Erythroblast (primary cell): ENCODE measurements at regions not wholly inside any gene's neighbourhood (a gene's known extent, or its start where the extent isn't known, plus 50 kb on each side); places are given as distances from the start of the nearest gene placed in this dataset.
"Not testable (repeated sequence)": the region's sequence is repeated elsewhere in the genome, so short reads cannot be mapped to it uniquely, and the experiment has no call there.

ENCODE experiments used
- DNase-seq, 2 experiments: peaks; one replicate each; lab custom pipeline; 2025; lab: John Stamatoyannopoulos, UW
- GATA1 ChIP-seq: IDR thresholded peaks from 2 replicates; pipeline ENCODE4 v1.6.1; 2011; ENCODE audit warnings: low read depth, mild to moderate bottlenecking, control low read depth, low read length, moderate library complexity
- POLR2A ChIP-seq: IDR thresholded peaks from 2 replicates; pipeline ENCODE4 v1.6.1; 2011; ENCODE audit warnings: mild to moderate bottlenecking, low read length

DNA sequence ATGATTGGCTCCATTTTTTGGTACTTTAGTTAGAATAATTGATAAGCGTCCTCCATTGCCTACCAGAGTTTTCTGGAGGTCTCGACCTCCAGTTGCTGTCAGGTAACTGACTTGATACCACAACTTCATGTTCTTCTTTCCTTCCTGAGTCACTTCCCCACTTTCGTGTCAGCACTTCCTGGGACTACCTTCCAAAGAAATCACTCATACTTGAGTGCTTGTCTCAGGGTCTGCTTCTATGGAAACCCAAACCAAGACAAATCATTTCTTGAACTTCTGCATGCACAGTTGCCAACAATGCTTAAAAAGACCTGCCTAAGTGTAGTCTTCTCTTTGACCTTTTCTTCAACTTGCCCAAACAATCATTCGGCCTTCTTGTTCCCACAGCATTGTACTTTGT lies 210.3 kb upstream of the ETAA1 start:
- DNase-seq = no peak
- no peak for TF ChIP-seq GATA1
- no peak for TF ChIP-seq POLR2A

DNA sequence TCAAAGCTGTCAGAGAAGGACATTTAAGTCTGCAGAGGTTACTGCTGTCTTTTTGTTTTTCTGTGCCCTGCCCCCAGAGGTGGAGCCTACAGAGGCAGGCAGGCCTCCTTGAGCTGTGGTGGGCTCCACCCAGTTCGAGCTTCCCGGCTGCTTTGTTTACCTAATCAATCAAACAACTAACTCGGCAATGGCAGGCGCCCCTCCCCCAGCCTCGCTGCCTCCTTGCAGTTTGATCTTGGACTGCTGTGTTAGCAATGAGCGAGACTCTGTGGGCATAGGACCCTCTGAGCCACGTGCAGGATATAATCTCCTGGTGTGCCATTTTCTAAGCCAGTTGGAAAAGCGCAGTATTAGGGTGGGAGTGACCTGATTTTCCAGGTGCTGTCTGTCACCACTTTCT lies 201.8 kb upstream of the ETAA1 start:
- DNase-seq = not testable (repeated sequence)

DNA sequence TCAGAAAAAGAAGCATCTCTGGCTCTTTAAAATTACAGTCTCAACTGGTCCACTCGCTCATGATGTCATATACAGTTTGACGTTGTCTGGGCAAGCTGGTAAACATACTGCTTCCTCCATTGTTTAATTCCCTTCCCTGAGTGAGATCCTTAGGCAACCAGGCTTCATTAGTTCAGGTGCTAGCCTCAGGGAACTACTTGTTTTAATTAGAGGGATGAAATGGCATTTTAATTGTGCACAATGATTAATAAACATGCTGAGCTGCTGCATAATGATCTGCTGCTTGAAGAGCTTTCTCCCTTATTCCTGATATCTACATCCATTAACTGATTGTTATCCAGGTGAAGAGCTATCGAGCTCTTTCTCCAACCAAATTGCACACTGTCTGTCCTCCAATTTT lies 195.6 kb upstream of the ETAA1 start:
- no peak for DNase-seq
- TF ChIP-seq POLR2A = no peak
- no peak for TF ChIP-seq GATA1

DNA sequence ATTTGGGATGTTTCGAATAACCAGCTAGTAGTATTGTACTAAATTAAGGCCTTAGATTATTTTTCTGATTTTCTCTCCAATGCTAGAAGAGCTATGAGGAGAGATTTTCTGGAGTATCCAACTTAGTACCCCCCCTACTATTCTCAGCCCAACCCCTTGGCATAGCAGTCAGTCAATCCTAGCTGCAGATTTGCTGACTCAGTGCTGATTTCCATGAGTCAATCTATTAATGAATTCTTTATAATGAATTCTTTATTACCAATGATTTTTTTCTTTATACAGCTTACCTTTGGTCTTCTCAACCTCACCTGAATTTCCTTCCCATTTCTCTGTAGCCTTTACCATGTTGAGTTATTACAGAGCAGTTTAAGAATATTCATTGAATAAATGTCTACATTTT lies 192.8 kb upstream of the ETAA1 start:
- no peak for TF ChIP-seq POLR2A
- no peak for TF ChIP-seq GATA1
- no peak for DNase-seq

DNA sequence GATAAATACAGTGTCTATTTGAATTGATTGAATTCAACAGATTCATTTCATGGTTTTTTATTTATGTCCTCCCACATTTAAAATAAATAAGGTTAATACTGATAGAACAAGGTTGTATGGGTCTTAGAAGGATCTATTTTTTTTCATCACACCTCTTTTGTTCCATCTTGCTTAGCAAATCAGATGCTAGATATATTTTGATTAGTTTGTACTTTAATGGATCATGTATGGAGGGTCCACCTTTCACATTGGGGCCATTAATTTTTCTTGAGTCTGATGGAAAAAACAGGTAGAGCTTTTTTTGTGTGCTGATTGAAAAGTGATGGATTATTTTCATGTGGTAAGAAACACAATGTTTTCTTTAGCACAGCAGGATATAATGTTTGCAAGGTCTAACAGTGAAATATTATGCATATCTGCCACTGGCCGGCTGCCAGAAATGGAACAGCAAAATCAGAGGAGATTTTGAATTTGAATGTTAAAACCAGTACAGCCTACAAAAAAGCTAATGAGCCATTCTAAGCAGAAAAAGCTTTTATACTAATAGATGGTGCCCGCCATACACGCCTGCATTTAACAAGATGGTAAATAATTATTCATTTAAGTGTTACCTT lies 188.1 kb upstream of the ETAA1 start:
- TF ChIP-seq POLR2A (no peak), GATA1 (no peak)
- no peak for DNase-seq

DNA sequence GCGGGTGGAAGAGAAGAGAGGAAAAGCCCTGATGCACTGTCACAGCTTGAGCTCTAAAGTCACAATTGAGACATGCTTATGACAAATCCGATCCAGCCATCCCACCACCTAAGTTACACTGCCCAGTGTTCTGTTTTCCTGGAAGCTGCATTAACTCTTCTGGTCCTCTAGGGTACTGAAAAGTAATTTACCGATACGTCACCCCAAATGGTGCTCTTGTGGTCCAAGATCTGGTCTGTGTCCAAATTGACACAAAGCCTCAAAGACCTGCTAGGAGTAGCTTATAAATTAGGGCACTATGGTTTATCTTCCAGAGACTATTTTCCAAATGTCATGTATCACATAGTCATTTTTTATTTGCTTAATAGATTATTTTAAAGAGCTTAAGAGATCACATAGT lies 186.7 kb upstream of the ETAA1 start:
- no peak for TF ChIP-seq GATA1
- no peak for DNase-seq

DNA sequence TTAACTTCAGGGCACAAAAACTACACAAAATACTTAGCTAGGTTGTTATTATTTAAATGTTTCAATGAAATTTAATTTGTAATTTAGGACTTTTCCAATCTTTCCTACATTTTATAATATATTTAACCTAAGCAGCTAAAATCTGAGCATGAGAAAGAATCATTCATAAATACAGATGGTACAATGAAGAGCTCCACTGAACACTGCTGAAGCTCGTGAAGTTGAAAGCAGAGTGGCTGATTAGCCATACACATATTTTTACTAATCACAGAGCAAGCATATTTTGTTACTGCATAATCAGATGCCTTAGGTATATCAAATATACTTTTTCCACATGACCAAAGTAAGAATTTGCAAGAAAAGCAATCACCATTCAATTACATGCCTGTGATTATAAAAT lies 184.9 kb upstream of the ETAA1 start:
- no peak for DNase-seq
- no peak for TF ChIP-seq POLR2A
- TF ChIP-seq GATA1 = no peak

DNA sequence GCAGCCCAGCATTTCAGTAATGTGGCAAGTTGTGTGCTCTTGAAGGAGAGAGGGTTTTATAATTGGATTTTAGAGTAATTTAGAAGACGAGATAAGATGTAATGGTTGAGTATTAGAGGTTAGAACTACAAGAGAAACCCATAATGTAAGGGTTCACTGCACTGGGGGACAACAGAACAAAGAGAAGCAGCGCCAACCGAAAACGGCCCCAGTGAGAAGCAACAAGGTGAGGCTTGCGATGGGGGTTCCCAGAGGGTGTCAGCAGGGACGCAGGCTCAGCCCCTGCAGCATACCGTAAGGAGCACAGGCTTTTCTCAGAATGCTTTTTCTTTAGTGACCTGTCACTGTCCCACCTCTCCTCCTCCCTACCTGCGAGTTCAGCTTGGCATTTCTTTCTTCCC lies 183.9 kb upstream of the ETAA1 start:
- DNase-seq = no peak
- no peak for TF ChIP-seq POLR2A
- no peak for TF ChIP-seq GATA1

DNA sequence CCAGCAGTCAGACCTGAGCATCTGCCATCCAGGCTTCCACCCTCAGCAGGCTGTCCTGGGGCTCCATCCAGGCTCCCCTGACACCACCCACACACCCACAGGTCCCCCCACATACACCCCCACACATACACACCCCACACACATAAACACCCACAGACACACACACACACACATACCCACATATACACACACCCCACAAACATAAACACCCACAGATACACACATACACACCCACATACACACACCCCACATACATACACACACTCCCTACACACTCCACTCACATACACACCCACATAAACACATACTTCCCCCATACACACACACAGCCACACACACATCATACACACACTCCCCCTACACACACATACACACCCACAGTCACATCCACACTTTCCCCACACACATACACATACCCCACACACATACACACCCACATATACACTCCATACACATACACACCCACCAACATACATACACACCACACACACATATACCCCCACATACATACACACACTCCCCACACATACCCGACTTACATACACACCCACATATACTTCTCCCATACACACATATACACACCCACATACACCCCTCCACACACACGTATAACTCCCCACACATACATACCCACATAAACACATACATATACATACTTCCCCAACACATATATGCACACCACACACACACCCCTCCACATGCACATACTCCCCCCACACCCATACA lies 183.3 kb upstream of the ETAA1 start:
- no peak for DNase-seq
- TF ChIP-seq GATA1 = no peak
- TF ChIP-seq POLR2A = no peak

DNA sequence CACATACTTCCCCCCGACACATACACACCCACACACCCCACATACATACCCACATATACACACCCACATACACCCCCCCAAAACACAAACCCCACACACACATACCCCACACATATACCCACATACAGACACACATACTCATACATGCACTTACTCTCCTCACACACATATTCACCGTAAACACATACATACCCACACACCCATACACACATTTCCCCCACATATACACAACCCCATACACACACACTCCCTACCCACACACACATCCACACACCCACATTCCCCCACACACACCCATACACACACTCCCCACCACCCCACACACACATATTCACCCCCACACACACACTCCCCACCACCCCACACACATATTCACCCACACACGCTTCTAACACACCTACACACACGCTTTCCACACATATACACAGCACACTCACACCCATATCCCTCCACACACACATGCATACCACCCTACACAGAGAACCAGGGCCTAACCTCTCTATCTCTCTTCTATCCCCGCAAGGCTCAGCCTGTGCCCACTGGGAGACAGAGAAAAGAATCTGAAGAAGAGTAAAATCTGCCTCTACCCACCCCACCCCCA lies 182.4 kb upstream of the ETAA1 start:
- no peak for DNase-seq

DNA sequence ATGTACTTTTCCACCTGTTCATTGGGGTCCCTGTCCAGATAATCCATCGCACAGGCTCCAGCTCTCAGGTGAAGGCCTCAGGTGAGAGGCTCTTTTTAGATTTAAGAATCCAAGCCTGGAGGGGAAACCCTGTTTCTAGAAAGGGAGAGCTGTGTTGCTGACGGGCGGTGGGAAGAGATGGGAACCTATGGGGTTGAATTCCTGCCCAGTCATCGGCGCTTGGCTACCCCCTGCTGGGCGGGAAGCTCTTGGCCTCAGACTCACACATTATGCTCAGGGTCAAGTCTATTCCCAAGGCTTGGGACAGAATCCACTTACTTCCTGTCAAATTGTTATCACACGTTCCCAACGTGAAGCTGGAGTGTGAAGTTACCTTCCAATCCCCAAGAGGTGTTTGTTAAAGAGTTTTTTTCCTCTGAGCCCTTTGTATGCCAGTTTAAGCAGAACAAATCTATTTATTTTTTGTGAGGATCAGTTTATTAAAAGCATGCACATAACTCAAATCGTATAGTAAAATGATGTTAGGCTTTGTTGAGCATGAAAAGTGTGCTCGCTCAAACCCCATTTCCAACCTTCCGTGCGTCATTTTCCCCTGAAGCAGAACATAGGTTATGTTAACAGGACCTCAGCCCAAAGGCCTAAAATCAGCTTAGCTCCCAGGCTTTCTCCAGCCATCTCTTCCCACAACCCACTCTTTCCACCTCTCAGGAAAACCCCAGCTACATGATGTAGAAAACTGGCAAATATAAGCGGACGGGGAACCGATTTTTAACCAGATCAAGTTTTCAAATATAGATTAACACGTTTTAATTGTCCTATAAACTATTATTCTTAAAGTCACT lies 181.7 kb upstream of the ETAA1 start:
- peak; percentile 9 to 30 for DNase-seq
- no peak for TF ChIP-seq POLR2A
- TF ChIP-seq GATA1 = no peak

More for the DNA sequence above, 182.4 kb upstream of the ETAA1 start:
- no peak for TF ChIP-seq GATA1
- TF ChIP-seq POLR2A = no peak

DNA sequence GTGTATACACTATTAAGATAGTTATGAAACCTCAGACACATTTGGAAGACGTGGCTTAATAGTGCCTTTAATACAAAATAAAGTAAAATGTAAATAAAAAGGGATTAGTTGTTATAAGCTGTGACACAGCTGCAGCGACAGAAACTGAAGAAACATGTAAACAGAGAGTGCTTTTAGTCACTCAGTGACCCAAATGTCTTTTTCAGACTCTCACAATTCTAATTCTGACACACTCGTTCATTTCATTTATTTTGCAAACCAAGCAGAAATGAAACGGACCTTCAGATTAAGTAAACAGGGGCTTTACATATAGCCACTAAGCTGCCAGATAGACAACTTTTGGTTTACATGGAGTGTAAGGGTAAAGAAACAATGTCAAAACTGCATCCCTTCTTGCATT lies 181.0 kb upstream of the ETAA1 start:
- DNase-seq = no peak
- TF ChIP-seq POLR2A (no peak), GATA1 (no peak)

DNA sequence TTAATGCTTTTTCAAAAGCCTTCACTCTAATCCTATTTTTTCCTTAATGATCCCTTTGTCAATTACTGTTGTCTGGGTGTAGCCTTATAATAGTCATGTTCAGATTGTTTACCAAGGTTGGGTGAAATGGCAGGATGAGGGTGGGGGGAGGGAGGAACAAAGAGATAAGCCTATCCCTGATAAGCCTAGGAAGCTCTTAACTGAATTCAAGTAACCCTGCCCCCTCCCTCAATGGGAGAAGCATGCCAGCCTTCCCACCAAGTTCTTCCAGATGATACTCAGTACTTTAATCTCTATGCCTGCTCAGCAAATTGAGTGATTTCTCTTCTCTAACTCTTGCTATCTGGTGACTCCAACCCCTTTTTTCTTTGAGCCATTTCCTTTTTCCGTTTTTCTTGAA lies 180.3 kb upstream of the ETAA1 start:
- no peak for DNase-seq
- TF ChIP-seq POLR2A (no peak), GATA1 (no peak)

DNA sequence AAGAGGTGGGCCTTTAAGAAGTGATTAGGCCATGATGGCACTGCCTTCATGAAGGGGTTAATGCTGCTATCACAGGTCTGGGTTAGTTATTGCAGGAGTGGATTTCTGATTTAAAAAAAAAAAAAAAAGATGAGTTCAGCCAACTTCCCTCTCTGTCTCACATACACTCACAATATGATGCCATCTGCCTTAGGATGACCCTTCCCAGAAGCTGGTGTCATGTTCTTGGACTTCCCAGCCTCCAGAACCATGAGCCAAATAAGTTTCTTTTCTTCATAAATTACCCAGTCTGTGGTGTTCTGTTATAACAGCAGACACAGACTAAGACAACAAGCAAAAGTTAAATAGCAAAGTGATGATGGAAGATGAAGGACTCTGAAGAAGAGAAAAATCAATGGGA lies 179.7 kb upstream of the ETAA1 start:
- TF ChIP-seq POLR2A (no peak), GATA1 (no peak)
- no peak for DNase-seq
